ENCODE measurements at regions not wholly inside any gene's neighbourhood (a gene's known extent, or its start where the extent isn't known, plus 50 kb on each side); places are given as distances from the start of the nearest gene placed in this dataset.

DNA sequence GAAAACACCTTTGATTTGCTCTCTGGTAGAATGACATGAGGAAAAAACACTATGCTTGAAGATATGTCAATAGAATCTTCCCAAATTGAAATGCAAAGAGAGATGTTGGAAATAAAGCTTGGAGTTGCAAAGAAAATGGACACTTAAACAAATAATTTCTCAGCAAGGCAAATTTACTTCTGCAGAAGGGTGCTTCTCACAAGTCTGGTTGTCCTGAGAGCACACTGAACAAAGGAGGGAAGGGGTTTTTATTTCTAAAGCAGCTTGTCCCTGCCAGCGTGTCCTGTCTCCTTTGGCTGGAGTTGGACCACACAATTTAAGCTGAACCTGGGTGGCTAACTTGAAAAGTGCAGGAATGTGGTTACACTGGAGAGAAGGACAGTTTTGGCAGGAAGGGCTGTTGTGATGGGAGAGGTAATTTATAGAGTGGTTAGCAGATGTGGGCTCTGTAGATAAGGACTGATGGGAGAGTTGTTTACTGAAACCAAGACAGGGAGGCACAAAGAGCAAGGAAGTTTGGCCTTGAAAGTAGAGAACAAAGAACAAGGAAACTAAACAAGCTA lies 454.6 kb upstream of the EYS start:
- Histone ChIP-seq H3K4me2 (ENCODE audit: insufficient read depth in 1 of 2, low read depth in 2 of 2, low read length in 2 of 2) (no peak overlapping the region), H2BK20ac (ENCODE audit: low read length) (no peak overlapping the region), H3K9ac (replicated peaks in 1 of 4; ENCODE audit: extremely low read depth in 1 of 4, low read depth in 3 of 4, low read length in 3 of 4) (no peak overlapping the region), H3K27me3 (replicated peaks in 1 of 4; ENCODE audit: control insufficient read depth in 3 of 4, extremely low read depth in 1 of 4, insufficient read depth in 3 of 4, low read length in 3 of 4) (no peaks in the 10 kb centered on the region), H2AK5ac (ENCODE audit: low read depth, low read length) (no peak overlapping the region), H3K18ac (ENCODE audit: extremely low read depth, low read length) (no peak overlapping the region), H3K9me3 (ENCODE audit: insufficient read depth in 2 of 2, low read depth in 1 of 2, low read length in 1 of 2) (peaks cover 0 to 1% of the 10 kb centered on the region in 2 experiments; a peak in 1 of 4 replicates), H2BK120ac (replicated peaks; ENCODE audit: low read depth, low read length) (no peak overlapping the region), H3K79me2 (ENCODE audit: control insufficient read depth in 1 of 2, insufficient read depth in 2 of 2, low read length in 2 of 2) (no peaks in the 10 kb centered on the region), H3K56ac (replicated peaks; ENCODE audit: insufficient read length, low read depth, low read length) (no peak overlapping the region), H3K14ac (ENCODE audit: insufficient read length) (no peak overlapping the region), H3K36me3 (ENCODE audit: control insufficient read depth in 2 of 4, insufficient read depth in 4 of 4, low read length in 3 of 4) (no peaks in the 10 kb centered on the region), H2AFZ (ENCODE audit: low read length) (no peak overlapping the region), H3K79me1 (ENCODE audit: low read depth, low read length) (no peaks in the 10 kb centered on the region), H4K20me1 (replicated peaks in 1 of 2; ENCODE audit: control insufficient read depth in 1 of 2, insufficient read depth in 2 of 2, low read length in 2 of 2) (no peaks in the 10 kb centered on the region), H2BK5ac (ENCODE audit: low read depth, low read length) (no peak overlapping the region), H3K4ac (replicated peaks; ENCODE audit: insufficient read length, low read depth, low read length) (no peak overlapping the region), H3K4me3 (ENCODE audit: extremely low read depth in 1 of 4, insufficient read depth in 2 of 4, low read depth in 3 of 4, low read length in 4 of 4) (no peak overlapping the region), H3K27ac (ENCODE audit: low read depth, low read length) (no peak overlapping the region), H4K8ac (ENCODE audit: extremely low read depth, insufficient read depth, low read length) (no peak overlapping the region), H3K23ac (ENCODE audit: insufficient read length) (no peak overlapping the region), H2BK15ac (ENCODE audit: low read length) (no peak overlapping the region), H3K4me1 (replicated peaks in 1 of 4; ENCODE audit: control insufficient read depth in 3 of 4, insufficient read depth in 4 of 4, low read length in 3 of 4) (no peaks in the 10 kb centered on the region), H3K23me2 (ENCODE audit: low read depth, low read length) (no peaks in the 10 kb centered on the region), H4K5ac (ENCODE audit: insufficient read length, low read depth, low read length) (no peak overlapping the region), H2BK12ac (ENCODE audit: low read depth, low read length) (no peak overlapping the region), H4K91ac (replicated peaks; ENCODE audit: insufficient read length, low read length) (no peak overlapping the region)
- ChIA-PET CTCF (ENCODE audit: partially characterized antibody) (no interaction called here), POLR2A (ENCODE audit: partially characterized antibody) (no interaction called here)
- FAIRE-seq (no peak), DNase-seq (ENCODE audit: low read depth in 1 of 2, low spot score in 2 of 2) (no peak)
- WGBS, 2 experiments (ENCODE audit: extremely low coverage in 1 of 2, insufficient coverage in 1 of 2, insufficient read length in 1 of 2, insufficient replicate concordance in 2 of 2, low coverage in 1 of 2, low lambda C conversion rate in 2 of 2, missing lambda C conversion rate in 1 of 2): 92% methylated on average over 1 of the region's 1 CpG; no CpG with 5 or more reads in 1 of the 2 experiments
- TF ChIP-seq, protein P1, sequence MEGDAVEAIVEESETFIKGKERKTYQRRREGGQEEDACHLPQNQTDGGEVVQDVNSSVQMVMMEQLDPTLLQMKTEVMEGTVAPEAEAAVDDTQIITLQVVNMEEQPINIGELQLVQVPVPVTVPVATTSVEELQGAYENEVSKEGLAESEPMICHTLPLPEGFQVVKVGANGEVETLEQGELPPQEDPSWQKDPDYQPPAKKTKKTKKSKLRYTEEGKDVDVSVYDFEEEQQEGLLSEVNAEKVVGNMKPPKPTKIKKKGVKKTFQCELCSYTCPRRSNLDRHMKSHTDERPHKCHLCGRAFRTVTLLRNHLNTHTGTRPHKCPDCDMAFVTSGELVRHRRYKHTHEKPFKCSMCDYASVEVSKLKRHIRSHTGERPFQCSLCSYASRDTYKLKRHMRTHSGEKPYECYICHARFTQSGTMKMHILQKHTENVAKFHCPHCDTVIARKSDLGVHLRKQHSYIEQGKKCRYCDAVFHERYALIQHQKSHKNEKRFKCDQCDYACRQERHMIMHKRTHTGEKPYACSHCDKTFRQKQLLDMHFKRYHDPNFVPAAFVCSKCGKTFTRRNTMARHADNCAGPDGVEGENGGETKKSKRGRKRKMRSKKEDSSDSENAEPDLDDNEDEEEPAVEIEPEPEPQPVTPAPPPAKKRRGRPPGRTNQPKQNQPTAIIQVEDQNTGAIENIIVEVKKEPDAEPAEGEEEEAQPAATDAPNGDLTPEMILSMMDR (IDR thresholded peaks at IDR 0.05; ENCODE audit: control extremely low read depth in 1 of 3, insufficient read depth in 1 of 3, low read depth in 1 of 3, low read length in 3 of 3): no peak
- TF ChIP-seq YY1 (IDR thresholded peaks at IDR 0.05; ENCODE audit: low read depth, low read length) (no peak), SUZ12 (IDR thresholded peaks at IDR 0.05; ENCODE audit: low read length) (no peak), EZH2 (IDR thresholded peaks at IDR 0.05; ENCODE audit: low read depth, low read length, severe bottlenecking) (no peak), JUN (IDR thresholded peaks at IDR 0.05; ENCODE audit: low read depth, low read length) (no peak), SAP30 (IDR thresholded peaks at IDR 0.05; ENCODE audit: insufficient read depth, insufficient replicate concordance, low read length) (no peak), TEAD4 (IDR thresholded peaks at IDR 0.05; ENCODE audit: low read depth, low read length) (no peak), POU5F1 (IDR thresholded peaks at IDR 0.05; ENCODE audit: low read depth, low read length) (no peak), CBX8 (IDR thresholded peaks at IDR 0.05; ENCODE audit: borderline replicate concordance, low read depth, low read length) (no peak), CHD2 (IDR thresholded peaks at IDR 0.05; ENCODE audit: low read length) (no peak), CREB1 (IDR thresholded peaks at IDR 0.05) (no peak), SIX5 (IDR thresholded peaks at IDR 0.05; ENCODE audit: low read depth, low read length) (no peak), ASH2L (IDR thresholded peaks at IDR 0.05; ENCODE audit: low read length) (no peak)

Measured in H1 (cell line).